Epithelial cell of esophagus (primary cell): ENCODE measurements at regions not wholly inside any gene's neighbourhood (a gene's known extent, or its start where the extent isn't known, plus 50 kb on each side); places are given as distances from the start of the nearest gene placed in this dataset.
"Not testable (repeated sequence)": the region's sequence is repeated elsewhere in the genome, so short reads cannot be mapped to it uniquely, and the experiment has no call there.

ENCODE experiments used
- DNase-seq: peaks from one replicate; pipeline ENCODE4 v3.0.0; 2010; ENCODE audit warnings: low read depth
- H3K4me3 ChIP-seq: 2 replicates; pipeline ENCODE4 v1.5.1; 2011; ENCODE audit warnings: mild to moderate bottlenecking, low read length, control low read depth
- CTCF ChIP-seq: IDR thresholded peaks from 2 replicates; pipeline ENCODE4 v1.5.1; 2011; ENCODE audit warnings: low read depth, mild to moderate bottlenecking, low read length, control low read depth, inconsistent platforms; ENCODE audit not compliant: insufficient read depth; ENCODE audit errors: missing control alignments

DNA sequence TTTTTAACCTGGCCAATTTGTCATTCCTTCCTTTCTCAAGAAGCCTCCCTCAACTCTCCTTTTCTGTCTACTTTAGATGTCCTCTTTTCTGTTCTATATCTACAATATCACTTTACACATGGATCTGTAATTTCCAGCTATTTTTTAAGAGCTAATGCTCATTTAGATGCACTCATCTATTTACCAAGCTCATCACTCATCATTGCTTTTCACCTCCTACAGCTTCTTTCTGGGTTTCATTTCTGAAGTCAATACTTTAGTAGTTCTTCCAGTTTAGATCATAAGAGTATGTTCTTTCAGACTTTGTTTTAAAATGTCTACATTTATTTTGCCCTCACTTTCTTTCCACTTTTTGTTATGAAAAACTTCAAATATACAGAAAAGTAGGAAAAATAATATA, 466.9 kb downstream of the MID1IP1 start:
- DNase-seq, result no peak
- H3K4me3 ChIP-seq, result no peak overlapping the region
- no peak for TF ChIP-seq CTCF

- DNase-seq, result no peak
- no peak for TF ChIP-seq CTCF
- H3K4me3 ChIP-seq, result no peak overlapping the region
These were observed 474.3 kb downstream of the MID1IP1 start for GRCh38 chrX:39275500-39276068.

- not testable (repeated sequence) for DNase-seq
These were observed 476.6 kb downstream of the MID1IP1 start for GRCh38 chrX:39277685-39278390.

DNA sequence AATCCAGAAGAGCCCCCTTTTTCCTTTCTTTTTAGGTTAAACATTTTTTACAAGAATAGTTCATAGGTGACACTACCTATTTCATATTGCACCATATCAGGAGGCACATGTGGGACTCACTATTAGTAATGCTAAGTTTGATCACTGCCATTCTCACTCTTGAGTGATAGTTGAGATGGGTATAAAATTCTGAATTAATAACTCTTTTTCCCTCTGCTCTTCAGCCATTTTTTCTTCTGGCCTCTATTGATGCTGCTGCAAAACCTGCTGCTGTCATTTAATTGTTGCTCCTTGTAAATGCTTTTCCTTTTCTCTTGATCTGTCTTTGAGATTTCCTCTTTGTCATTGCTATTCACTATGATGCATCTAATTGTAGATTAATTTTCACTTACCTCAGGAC, 482.0 kb downstream of the MID1IP1 start:
- no peak overlapping the region for H3K4me3 ChIP-seq
- no peak for TF ChIP-seq CTCF
- no peak for DNase-seq

More at GRCh38 chrX:39277685-39278390, 476.6 kb downstream of the MID1IP1 start:
- not testable (repeated sequence) for H3K4me3 ChIP-seq

DNA sequence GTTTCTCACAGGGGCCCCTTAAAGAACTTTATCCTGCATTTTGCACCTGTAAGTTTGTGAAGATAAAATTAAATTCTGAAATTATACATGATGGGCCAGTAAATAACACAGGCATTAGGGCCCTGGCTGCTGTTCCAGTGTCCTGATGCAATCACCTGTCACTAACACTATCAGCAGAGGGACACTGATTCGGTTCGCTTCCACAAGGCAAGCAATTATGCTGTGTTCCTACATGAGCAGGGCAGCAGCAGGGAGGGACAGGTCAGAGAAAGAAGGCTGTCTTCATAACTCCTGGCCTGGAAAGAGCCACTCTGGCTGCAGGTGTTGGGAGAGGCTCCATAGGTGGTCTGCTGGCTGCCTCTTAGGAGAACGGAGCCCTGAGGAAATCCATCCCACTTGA, 487.3 kb downstream of the MID1IP1 start:
- no peak overlapping the region for H3K4me3 ChIP-seq
- no peak for TF ChIP-seq CTCF
- no peak for DNase-seq

- no peak for TF ChIP-seq CTCF
- no peak overlapping the region for H3K4me3 ChIP-seq
- DNase-seq, result no peak
These were observed 488.6 kb downstream of the MID1IP1 start for GRCh38 chrX:39289827-39290226.

GRCh38 chrX:39293203-39293602, 491.9 kb downstream of the MID1IP1 start:
- no peak for TF ChIP-seq CTCF
- DNase-seq, result no peak
- no peak overlapping the region for H3K4me3 ChIP-seq
